ENCODE measurements at regions not wholly inside any gene's neighbourhood (a gene's known extent, or its start where the extent isn't known, plus 50 kb on each side); places are given as distances from the start of the nearest gene placed in this dataset.

DNA sequence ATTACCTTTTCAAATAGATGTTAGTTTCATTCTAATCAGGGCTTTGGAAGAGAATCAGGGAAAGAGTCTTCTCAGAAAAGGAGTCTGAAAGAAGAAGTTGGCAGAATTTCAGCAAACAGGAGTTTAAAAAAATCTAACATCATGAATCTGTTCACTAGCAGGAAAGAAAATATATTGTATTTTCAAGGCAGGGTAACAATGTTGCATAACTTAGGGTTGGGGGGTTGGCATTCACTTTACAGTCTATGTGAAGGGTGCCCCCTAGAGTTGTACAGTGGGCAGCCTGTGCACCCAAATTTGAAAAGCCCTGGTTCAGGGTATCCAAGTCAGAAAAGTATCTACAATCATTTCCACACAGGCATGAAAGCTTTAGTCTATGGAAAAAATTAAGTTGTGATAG is 348.4 kb upstream of the SLC30A5 start:
- Histone ChIP-seq H3K36me3 (no peaks in the 10 kb centered on the region), H3K4me3 (no peak overlapping the region), H3K4me1 (peaks cover 0 to 10% (median 10%) of the 10 kb centered on the region in 4 donors), H3K9me3 (no peaks in the 10 kb centered on the region), H3K27me3 (no peaks in the 10 kb centered on the region), H3K27ac (replicated peaks in 1 of 4) (no peak overlapping the region)
- intact Hi-C loops (cut with DNase I), result no loop called here
- no peak for DNase-seq (ENCODE audit: extremely low spot score)
- no peak for TF ChIP-seq POLR2A (IDR thresholded peaks at IDR 0.05; ENCODE audit: low read depth)

GRCh38 chr5:68746220-68746619 is 347.6 kb upstream of the SLC30A5 start:
- H3K36me3 ChIP-seq, result no peaks in the 10 kb centered on the region
- no peak for DNase-seq (ENCODE audit: extremely low spot score)
- TF ChIP-seq CTCF (IDR thresholded peaks at IDR 0.05) (no peak), POLR2A (IDR thresholded peaks at IDR 0.05; ENCODE audit: low read depth) (no peak), EP300 (IDR thresholded peaks at IDR 0.05) (no peak), POLR2AphosphoS5 (IDR thresholded peaks at IDR 0.05) (no peak)

DNA sequence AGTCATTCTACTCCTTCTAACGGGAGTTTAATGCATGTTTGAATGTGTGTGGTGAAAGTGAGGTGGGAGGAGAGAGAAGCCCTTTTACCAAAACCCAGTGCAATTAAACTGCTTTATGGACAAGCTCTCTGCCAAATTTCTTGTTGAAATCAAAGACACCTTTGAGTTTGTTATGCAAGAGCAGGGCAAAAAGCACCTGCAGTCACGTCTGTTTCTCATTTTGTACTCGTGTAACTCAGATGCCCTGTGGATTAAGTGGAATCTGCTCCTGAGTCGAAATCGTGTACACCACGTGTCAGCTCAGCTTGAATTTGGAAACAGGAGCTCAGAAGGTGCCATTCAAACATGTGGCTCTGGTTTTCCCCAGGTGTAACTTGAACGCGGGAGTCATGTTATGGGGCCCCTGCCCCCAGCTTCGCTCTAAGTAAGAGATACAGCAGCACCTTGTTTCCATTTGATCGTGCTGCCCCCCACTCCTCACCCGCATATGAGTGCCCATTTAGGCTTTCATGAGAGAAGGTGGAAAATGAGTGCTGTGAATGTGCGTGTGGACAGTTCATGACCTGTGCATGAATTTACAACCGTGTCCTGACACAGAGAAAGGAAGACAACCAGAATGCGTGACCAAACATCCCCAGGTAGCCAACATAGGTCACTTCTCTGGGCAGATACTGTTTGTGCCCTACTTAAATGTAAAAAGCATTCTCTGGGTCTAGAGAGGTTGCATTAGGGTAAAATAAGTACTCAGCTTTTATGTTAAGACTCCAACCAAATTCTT is 347.0 kb upstream of the SLC30A5 start:
- 67% methylated on average over 14 of the region's 14 CpGs for WGBS
- Histone ChIP-seq H3K36me3 (no peaks in the 10 kb centered on the region), H3K4me3 (no peak overlapping the region), H3K27me3 (no peaks in the 10 kb centered on the region), H3K4me1 (peaks cover 0 to 10% (median 10%) of the 10 kb centered on the region in 4 donors), H3K9me3 (no peaks in the 10 kb centered on the region), H3K27ac (replicated peaks in 1 of 4) (no peak overlapping the region)
- peak; percentile 29 for DNase-seq (ENCODE audit: extremely low spot score)
- intact Hi-C loops (cut with DNase I), result no loop called here
- TF ChIP-seq POLR2AphosphoS5 (IDR thresholded peaks at IDR 0.05) (no peak), POLR2A (IDR thresholded peaks at IDR 0.05; ENCODE audit: low read depth) (no peak), EP300 (IDR thresholded peaks at IDR 0.05) (no peak), CTCF (IDR thresholded peaks at IDR 0.05) (no peak)

More at GRCh38 chr5:68746220-68746619, 347.6 kb upstream of the SLC30A5 start:
- Histone ChIP-seq H3K4me1 (peaks cover 0 to 10% (median 10%) of the 10 kb centered on the region in 4 donors), H3K27ac (replicated peaks in 1 of 4) (no peak overlapping the region), H3K27me3 (no peaks in the 10 kb centered on the region), H3K4me3 (no peak overlapping the region), H3K9me3 (no peaks in the 10 kb centered on the region)
- WGBS, result 71% methylated on average over 4 of the region's 4 CpGs
- intact Hi-C loops (cut with DNase I), result no loop called here

GRCh38 chr5:68747521-68747920 is 346.3 kb upstream of the SLC30A5 start:
- no peak overlapping the region for H3K27ac ChIP-seq (replicated peaks in 1 of 4)
- no peak for TF ChIP-seq CTCF (IDR thresholded peaks at IDR 0.05)
- no peak for TF ChIP-seq EP300 (IDR thresholded peaks at IDR 0.05)
- TF ChIP-seq POLR2A (IDR thresholded peaks at IDR 0.05; ENCODE audit: low read depth), result no peak
- no peak for TF ChIP-seq POLR2AphosphoS5 (IDR thresholded peaks at IDR 0.05)
- 92% methylated on average over 4 of the region's 4 CpGs for WGBS
- peak; percentile 10 for DNase-seq (ENCODE audit: extremely low spot score)
- H3K36me3 ChIP-seq, result no peaks in the 10 kb centered on the region
- intact Hi-C loops (cut with DNase I), result no loop called here
- no peaks in the 10 kb centered on the region for H3K9me3 ChIP-seq
- H3K27me3 ChIP-seq, result no peaks in the 10 kb centered on the region
- H3K4me1 ChIP-seq, result peaks cover 0 to 10% (median 10%) of the 10 kb centered on the region in 4 donors
- H3K4me3 ChIP-seq, result no peak overlapping the region

- 89% methylated on average over 3 of the region's 3 CpGs for WGBS
- no peak for DNase-seq (ENCODE audit: extremely low spot score)
- H3K27me3 ChIP-seq, result no peaks in the 10 kb centered on the region
- TF ChIP-seq POLR2A (IDR thresholded peaks at IDR 0.05; ENCODE audit: low read depth) (no peak), EP300 (IDR thresholded peaks at IDR 0.05) (no peak), POLR2AphosphoS5 (IDR thresholded peaks at IDR 0.05) (no peak), CTCF (IDR thresholded peaks at IDR 0.05) (no peak)
- intact Hi-C loops (cut with DNase I), result no loop called here
- H3K9me3 ChIP-seq, result no peaks in the 10 kb centered on the region
- H3K4me1 ChIP-seq, result peaks cover 0 to 10% (median 10%) of the 10 kb centered on the region in 4 donors
- no peaks in the 10 kb centered on the region for H3K36me3 ChIP-seq
- H3K4me3 ChIP-seq, result no peak overlapping the region
- H3K27ac ChIP-seq (replicated peaks in 1 of 4), result no peak overlapping the region
These were observed 345.7 kb upstream of the SLC30A5 start for GRCh38 chr5:68748101-68748500.
